ENCODE measurements at regions not wholly inside any gene's neighbourhood (a gene's known extent, or its start where the extent isn't known, plus 50 kb on each side); places are given as distances from the start of the nearest gene placed in this dataset.

GRCh38 chr7:50214126-50214670, 90.3 kb upstream of the IKZF1 start:
- Histone ChIP-seq H3K4me1 (no peaks in the 10 kb centered on the region), H3K36me3 (no peaks in the 10 kb centered on the region), H3K4me3 (no peak overlapping the region), H3K9me3 (no peaks in the 10 kb centered on the region), H3K27me3 (no peaks in the 10 kb centered on the region), H3K27ac (no peak overlapping the region)
- 75 to 88% methylated on average over 2 of the region's 2 CpGs for WGBS, 2 donors (ENCODE audit: low coverage in 1 of 2)
- TF ChIP-seq POLR2AphosphoS5 (IDR thresholded peaks at IDR 0.05) = no peak
- TF ChIP-seq EP300 (IDR thresholded peaks at IDR 0.05) = no peak
- TF ChIP-seq, protein P1, sequence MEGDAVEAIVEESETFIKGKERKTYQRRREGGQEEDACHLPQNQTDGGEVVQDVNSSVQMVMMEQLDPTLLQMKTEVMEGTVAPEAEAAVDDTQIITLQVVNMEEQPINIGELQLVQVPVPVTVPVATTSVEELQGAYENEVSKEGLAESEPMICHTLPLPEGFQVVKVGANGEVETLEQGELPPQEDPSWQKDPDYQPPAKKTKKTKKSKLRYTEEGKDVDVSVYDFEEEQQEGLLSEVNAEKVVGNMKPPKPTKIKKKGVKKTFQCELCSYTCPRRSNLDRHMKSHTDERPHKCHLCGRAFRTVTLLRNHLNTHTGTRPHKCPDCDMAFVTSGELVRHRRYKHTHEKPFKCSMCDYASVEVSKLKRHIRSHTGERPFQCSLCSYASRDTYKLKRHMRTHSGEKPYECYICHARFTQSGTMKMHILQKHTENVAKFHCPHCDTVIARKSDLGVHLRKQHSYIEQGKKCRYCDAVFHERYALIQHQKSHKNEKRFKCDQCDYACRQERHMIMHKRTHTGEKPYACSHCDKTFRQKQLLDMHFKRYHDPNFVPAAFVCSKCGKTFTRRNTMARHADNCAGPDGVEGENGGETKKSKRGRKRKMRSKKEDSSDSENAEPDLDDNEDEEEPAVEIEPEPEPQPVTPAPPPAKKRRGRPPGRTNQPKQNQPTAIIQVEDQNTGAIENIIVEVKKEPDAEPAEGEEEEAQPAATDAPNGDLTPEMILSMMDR (IDR thresholded peaks at IDR 0.05) = no peak
- TF ChIP-seq POLR2A (IDR thresholded peaks at IDR 0.05) = no peak
- ATAC-seq = no peak

DNA sequence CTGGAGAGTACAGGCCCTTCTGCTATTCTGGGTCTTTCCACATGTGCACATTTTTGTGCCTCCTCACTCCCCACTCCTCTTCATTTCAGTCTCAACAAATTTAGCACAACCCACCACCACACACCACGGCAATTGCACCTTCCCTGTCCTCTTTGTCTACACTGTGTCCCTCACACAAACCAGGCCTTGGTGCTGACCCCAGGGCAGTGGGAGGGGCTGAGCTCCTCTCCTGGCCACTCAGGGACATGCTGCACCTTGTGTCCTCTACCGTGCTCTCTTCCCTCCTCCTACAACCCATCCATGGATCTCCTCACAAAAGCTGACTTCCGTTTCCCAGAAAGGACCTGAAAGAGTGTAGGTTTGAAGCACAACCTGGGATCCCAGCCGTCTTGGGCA, 90.9 kb upstream of the IKZF1 start:
- TF ChIP-seq EP300 (IDR thresholded peaks at IDR 0.05) = no peak
- no peak for TF ChIP-seq POLR2A (IDR thresholded peaks at IDR 0.05)
- no peak for TF ChIP-seq POLR2AphosphoS5 (IDR thresholded peaks at IDR 0.05)
- TF ChIP-seq, protein P1 (IDR thresholded peaks at IDR 0.05) = no peak
- H3K27me3 ChIP-seq = no peaks in the 10 kb centered on the region
- H3K36me3 ChIP-seq = no peaks in the 10 kb centered on the region
- H3K27ac ChIP-seq = no peak overlapping the region
- 62 to 67% methylated on average over 3 of the region's 4 CpGs for WGBS, 2 donors (ENCODE audit: low coverage in 1 of 2)
- no peaks in the 10 kb centered on the region for H3K4me1 ChIP-seq
- ATAC-seq = no peak
- H3K9me3 ChIP-seq = no peaks in the 10 kb centered on the region
- H3K4me3 ChIP-seq = no peak overlapping the region

GRCh38 chr7:50212666-50213621, 91.6 kb upstream of the IKZF1 start:
- H3K27ac ChIP-seq = no peak overlapping the region
- no peaks in the 10 kb centered on the region for H3K36me3 ChIP-seq
- H3K27me3 ChIP-seq = no peaks in the 10 kb centered on the region
- no peak for TF ChIP-seq POLR2AphosphoS5 (IDR thresholded peaks at IDR 0.05)
- TF ChIP-seq EP300 (IDR thresholded peaks at IDR 0.05) = no peak
- TF ChIP-seq POLR2A (IDR thresholded peaks at IDR 0.05) = no peak
- TF ChIP-seq, protein P1 (IDR thresholded peaks at IDR 0.05) = no peak
- no peaks in the 10 kb centered on the region for H3K9me3 ChIP-seq
- peak; percentile 21 for ATAC-seq
- WGBS, 2 donors (ENCODE audit: low coverage in 1 of 2) = 74 to 80% methylated on average over 7 to 9 of the region's 15 CpGs
- no peak overlapping the region for H3K4me3 ChIP-seq
- H3K4me1 ChIP-seq = no peaks in the 10 kb centered on the region

- WGBS, 2 donors (ENCODE audit: low coverage in 1 of 2) = 56 to 85% methylated on average over 2 to 6 of the region's 10 CpGs
- no peaks in the 10 kb centered on the region for H3K9me3 ChIP-seq
- no peak overlapping the region for H3K27ac ChIP-seq
- H3K27me3 ChIP-seq = peaks cover 8% of the 10 kb centered on the region
- no peak overlapping the region for H3K4me3 ChIP-seq
- ATAC-seq = no peak
- no peaks in the 10 kb centered on the region for H3K36me3 ChIP-seq
- no peaks in the 10 kb centered on the region for H3K4me1 ChIP-seq
- TF ChIP-seq, protein P1 (IDR thresholded peaks at IDR 0.05) = no peak
- no peak for TF ChIP-seq POLR2AphosphoS5 (IDR thresholded peaks at IDR 0.05)
- TF ChIP-seq EP300 (IDR thresholded peaks at IDR 0.05) = no peak
- no peak for TF ChIP-seq POLR2A (IDR thresholded peaks at IDR 0.05)
Measured at GRCh38 chr7:50212016-50212325, 92.5 kb upstream of the IKZF1 start.
